ENCODE measurements at regions not wholly inside any gene's neighbourhood (a gene's known extent, or its start where the extent isn't known, plus 50 kb on each side); places are given as distances from the start of the nearest gene placed in this dataset.

DNA sequence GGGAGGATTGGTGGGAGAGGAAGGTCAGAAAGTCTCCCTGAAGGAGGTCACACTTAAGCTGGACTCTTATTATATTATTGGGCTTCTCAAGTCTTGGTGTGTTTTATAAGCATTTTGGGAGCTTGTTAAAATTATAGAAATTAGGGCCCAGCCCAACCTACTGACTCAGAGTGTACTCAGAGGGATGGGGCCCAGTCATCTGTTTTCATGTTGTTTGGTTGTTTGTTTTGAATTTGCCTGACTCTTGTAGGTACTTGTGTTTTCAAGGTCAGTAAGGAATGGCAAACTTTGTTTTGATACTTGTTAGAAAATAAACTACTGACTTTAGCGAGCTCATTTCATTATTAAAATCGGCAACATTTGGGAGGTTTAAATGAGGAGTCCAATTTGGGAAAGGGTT, 152.0 kb downstream of the INSIG2 start:
- TF ChIP-seq, protein P1, sequence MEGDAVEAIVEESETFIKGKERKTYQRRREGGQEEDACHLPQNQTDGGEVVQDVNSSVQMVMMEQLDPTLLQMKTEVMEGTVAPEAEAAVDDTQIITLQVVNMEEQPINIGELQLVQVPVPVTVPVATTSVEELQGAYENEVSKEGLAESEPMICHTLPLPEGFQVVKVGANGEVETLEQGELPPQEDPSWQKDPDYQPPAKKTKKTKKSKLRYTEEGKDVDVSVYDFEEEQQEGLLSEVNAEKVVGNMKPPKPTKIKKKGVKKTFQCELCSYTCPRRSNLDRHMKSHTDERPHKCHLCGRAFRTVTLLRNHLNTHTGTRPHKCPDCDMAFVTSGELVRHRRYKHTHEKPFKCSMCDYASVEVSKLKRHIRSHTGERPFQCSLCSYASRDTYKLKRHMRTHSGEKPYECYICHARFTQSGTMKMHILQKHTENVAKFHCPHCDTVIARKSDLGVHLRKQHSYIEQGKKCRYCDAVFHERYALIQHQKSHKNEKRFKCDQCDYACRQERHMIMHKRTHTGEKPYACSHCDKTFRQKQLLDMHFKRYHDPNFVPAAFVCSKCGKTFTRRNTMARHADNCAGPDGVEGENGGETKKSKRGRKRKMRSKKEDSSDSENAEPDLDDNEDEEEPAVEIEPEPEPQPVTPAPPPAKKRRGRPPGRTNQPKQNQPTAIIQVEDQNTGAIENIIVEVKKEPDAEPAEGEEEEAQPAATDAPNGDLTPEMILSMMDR (IDR thresholded peaks at IDR 0.05; ENCODE audit: unreplicated experiment): no peak
- Mint-ChIP-seq H3K27me3 (ENCODE audit: low read depth) (peaks cover 10% of the 10 kb centered on the region), H3K9me3 (peaks cover 10% of the 10 kb centered on the region), H3K27ac (no peak overlapping the region), H3K4me3 (no peak overlapping the region), H3K4me1 (no peaks in the 10 kb centered on the region), H3K36me3 (no peaks in the 10 kb centered on the region)
- DNase-seq (ENCODE audit: low spot score in 2 of 2, unreplicated experiment in 2 of 2): no peak

DNA sequence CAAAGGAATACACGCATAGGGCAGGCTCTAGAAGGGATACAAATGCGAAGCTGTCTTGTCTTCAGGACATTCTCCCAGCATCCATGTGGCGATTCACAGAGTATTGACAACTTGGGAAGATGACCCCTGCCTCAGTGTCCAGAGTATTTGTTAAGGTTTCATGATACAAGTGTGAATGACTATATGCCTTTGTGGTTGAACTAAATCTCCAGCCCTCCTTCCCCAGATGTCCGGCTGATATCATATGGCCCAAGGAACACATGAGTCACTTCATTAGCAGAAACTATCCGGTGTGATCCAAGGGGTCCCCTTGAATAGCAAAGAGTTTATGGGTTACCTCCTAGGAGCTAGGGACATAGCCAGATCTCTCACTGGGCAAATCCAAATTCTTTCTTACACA, 151.0 kb downstream of the INSIG2 start:
- no peak overlapping the region for H3K27ac Mint-ChIP-seq

DNA sequence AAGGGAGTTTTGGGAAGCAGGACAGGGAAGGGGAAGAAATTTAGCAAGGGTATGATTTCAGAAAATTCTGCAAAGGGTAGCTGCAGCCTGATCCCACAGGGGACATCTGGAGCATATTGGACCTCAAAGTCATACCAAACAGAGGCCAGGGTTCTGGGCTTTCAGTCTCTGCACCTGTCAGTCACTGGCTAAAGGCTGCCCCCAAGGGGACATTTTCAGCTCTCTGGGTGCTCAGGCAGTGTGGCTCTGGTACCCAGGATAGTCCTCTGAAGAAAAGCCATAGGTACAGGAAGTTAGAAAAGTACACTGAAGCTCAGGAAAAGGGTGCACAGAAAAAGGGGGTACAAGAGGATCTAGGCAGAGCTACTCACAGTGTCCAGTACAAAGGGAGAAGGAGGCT, 149.2 kb downstream of the INSIG2 start:
- Mint-ChIP-seq H3K36me3 (no peaks in the 10 kb centered on the region), H3K27me3 (ENCODE audit: low read depth) (peaks cover 8% of the 10 kb centered on the region), H3K27ac (no peak overlapping the region), H3K4me1 (no peaks in the 10 kb centered on the region), H3K4me3 (no peak overlapping the region), H3K9me3 (peaks cover 10% of the 10 kb centered on the region)
- TF ChIP-seq, protein P1 (IDR thresholded peaks at IDR 0.05; ENCODE audit: unreplicated experiment): no peak
- no peak for DNase-seq (ENCODE audit: low spot score in 2 of 2, unreplicated experiment in 2 of 2)

More for the DNA sequence above, 151.0 kb downstream of the INSIG2 start:
- TF ChIP-seq, protein P1 (IDR thresholded peaks at IDR 0.05; ENCODE audit: unreplicated experiment): no peak
- peaks cover 10% of the 10 kb centered on the region for H3K9me3 Mint-ChIP-seq
- no peaks in the 10 kb centered on the region for H3K4me1 Mint-ChIP-seq
- DNase-seq (ENCODE audit: low spot score in 2 of 2, unreplicated experiment in 2 of 2): no peak
- no peak overlapping the region for H3K4me3 Mint-ChIP-seq
- no peaks in the 10 kb centered on the region for H3K36me3 Mint-ChIP-seq
- peaks cover 10% of the 10 kb centered on the region for H3K27me3 Mint-ChIP-seq (ENCODE audit: low read depth)

DNA sequence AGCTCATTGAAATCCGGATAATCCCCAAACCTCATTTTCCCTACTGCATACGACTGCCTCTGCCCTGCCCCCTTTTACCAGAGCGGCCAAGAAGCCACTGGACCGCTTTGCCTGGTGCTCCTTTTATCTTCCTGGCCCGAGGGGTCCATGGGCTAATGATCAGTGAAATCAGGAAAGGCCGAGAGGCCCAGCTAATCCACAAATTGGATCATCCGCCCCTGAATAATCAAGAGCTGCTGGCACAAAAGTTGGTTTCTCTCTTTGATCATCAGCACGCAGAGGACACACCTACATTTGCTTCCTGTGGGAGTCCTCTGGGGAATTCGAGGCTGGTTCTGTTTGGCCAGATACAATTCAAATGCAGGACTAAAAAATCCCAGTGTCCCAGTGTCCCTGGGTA, 144.5 kb downstream of the INSIG2 start:
- Mint-ChIP-seq H3K9me3 (peaks cover 4% of the 10 kb centered on the region), H3K36me3 (no peaks in the 10 kb centered on the region), H3K27ac (no peak overlapping the region), H3K4me3 (no peak overlapping the region), H3K4me1 (no peaks in the 10 kb centered on the region), H3K27me3 (ENCODE audit: low read depth) (peaks cover 6% of the 10 kb centered on the region)
- TF ChIP-seq, protein P1 (IDR thresholded peaks at IDR 0.05; ENCODE audit: unreplicated experiment): no peak
- no peak for DNase-seq (ENCODE audit: low spot score in 2 of 2, unreplicated experiment in 2 of 2)

DNA sequence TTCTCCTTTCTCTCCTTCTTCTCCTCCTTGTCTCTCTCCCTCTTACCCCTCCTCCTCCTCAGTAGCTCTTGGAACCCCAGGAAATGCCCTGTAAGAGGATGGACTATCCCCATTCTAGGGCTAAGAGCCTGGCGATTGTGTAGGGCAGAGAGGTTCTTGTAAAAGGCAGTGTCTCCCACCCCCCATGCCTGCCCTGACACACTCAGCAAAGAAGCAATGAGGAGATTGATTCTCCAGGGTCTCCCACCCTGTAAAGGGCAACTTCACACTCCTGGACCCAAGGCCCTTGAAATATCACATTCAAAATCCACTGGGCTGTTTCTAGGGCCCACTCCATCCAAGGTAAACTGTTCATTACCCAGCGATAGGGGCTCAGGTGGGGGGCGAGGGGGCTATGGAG, 144.1 kb downstream of the INSIG2 start:
- no peak for DNase-seq (ENCODE audit: low spot score in 2 of 2, unreplicated experiment in 2 of 2)
- H3K9me3 Mint-ChIP-seq: no peaks in the 10 kb centered on the region
- TF ChIP-seq, protein P1 (IDR thresholded peaks at IDR 0.05; ENCODE audit: unreplicated experiment): no peak
- H3K27me3 Mint-ChIP-seq (ENCODE audit: low read depth): peaks cover 6% of the 10 kb centered on the region
- H3K36me3 Mint-ChIP-seq: no peaks in the 10 kb centered on the region
- H3K4me1 Mint-ChIP-seq: no peaks in the 10 kb centered on the region
- no peak overlapping the region for H3K27ac Mint-ChIP-seq
- H3K4me3 Mint-ChIP-seq: no peak overlapping the region

DNA sequence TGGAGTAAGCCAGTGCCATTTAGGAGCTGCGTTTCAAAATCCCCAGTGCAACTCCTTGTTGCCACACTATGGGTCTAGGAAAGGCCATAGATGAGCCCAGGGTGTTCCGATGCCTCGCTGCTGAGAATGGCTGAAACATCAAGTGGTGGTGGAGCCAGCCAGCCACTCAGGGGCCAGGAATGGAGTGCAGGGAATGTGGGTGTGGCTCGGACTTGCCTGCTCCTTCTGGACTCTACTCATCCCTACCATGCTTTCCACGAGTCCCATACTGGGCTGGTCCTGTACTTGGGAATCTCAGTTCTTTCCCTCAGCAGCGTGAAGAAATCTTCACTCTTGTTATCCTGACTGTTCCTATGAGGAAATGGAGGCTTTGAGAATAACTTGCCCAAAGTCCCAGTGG, 143.5 kb downstream of the INSIG2 start:
- no peaks in the 10 kb centered on the region for H3K9me3 Mint-ChIP-seq
- peaks cover 10% of the 10 kb centered on the region for H3K27me3 Mint-ChIP-seq (ENCODE audit: low read depth)
- H3K4me1 Mint-ChIP-seq: no peaks in the 10 kb centered on the region
- no peak overlapping the region for H3K27ac Mint-ChIP-seq
- no peak overlapping the region for H3K4me3 Mint-ChIP-seq
- no peak for DNase-seq (ENCODE audit: low spot score in 2 of 2, unreplicated experiment in 2 of 2)
- no peaks in the 10 kb centered on the region for H3K36me3 Mint-ChIP-seq
- TF ChIP-seq, protein P1 (IDR thresholded peaks at IDR 0.05; ENCODE audit: unreplicated experiment): no peak

All from mesothelial cell of epicardium (in vitro differentiated cells).